ENCODE measurements at regions not wholly inside any gene's neighbourhood (a gene's known extent, or its start where the extent isn't known, plus 50 kb on each side); places are given as distances from the start of the nearest gene placed in this dataset.

DNA sequence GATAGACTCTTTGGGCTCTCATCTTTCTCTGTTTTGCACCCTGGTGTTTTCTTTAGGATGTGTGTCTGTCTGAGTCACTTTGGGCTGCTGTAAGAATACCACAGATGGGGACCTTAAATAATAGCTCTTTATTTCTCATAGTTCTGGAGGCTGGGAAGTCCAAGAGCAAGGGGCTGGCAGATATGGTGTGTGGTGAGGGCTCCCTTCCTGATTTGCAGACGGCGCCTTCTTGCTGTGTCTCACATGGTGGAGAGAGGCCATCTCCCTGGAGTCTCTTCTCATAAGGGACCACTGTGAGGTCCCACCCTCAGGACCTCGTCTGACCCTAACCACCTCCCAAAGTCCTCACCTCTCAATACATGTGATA, 93.7 kb upstream of the ADRA2C start:
- no peaks in the 10 kb centered on the region for H3K27me3 ChIP-seq (ENCODE audit: control insufficient read depth, insufficient read depth, low read length)
- FAIRE-seq: no peak

DNA sequence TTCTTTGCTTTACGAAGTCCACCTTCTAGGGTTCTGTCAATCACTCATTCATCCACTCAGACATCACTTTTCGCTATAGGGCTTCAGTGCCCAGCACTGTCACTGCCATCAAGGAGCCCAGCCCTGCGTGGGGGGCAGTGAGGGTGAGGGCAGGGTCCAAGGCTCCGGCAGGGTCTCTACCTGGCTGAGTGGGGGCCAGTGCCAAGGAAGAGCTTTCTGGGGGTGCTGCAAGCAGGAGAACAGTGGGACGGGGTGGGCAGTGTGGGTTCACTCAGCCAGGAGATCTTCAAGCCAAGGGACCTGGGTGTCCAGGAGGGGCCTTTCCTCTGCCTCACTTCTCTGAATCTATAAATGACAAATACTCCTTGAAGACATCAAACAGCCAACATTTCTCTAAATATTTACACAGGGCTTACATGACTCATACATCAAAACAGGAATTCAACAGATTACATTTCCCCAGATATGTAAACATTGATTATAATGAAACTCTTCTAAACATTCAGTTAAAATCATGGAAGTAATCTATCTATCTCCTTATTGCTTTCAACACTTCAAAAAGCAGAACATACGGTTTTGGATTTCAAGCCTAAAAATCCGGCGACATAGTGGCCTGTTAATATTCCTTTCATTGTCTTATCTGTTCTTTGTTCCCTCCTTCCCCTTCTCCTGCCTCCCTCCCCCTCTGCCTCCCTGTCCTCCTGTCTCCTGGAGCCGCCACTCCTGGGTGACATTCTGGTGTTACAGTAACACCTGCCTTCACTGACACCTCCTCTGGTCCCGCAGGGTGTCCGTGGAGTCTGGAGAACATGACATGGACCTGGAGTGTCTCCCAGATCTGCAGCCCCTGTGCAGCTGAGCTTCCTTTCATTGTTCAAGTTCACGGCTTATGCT, 94.4 kb upstream of the ADRA2C start:
- no peaks in the 10 kb centered on the region for H3K36me3 ChIP-seq (ENCODE audit: control insufficient read depth, insufficient read depth, low read length)
- DNase-seq (ENCODE audit: low read depth): peak; percentile 15
- TF ChIP-seq, protein P1, sequence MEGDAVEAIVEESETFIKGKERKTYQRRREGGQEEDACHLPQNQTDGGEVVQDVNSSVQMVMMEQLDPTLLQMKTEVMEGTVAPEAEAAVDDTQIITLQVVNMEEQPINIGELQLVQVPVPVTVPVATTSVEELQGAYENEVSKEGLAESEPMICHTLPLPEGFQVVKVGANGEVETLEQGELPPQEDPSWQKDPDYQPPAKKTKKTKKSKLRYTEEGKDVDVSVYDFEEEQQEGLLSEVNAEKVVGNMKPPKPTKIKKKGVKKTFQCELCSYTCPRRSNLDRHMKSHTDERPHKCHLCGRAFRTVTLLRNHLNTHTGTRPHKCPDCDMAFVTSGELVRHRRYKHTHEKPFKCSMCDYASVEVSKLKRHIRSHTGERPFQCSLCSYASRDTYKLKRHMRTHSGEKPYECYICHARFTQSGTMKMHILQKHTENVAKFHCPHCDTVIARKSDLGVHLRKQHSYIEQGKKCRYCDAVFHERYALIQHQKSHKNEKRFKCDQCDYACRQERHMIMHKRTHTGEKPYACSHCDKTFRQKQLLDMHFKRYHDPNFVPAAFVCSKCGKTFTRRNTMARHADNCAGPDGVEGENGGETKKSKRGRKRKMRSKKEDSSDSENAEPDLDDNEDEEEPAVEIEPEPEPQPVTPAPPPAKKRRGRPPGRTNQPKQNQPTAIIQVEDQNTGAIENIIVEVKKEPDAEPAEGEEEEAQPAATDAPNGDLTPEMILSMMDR (IDR thresholded peaks at IDR 0.05; ENCODE audit: insufficient read depth, low read length, severe bottlenecking): no peak
- FAIRE-seq: no peak
- H3K4me3 ChIP-seq (ENCODE audit: low read depth, low read length): no peak overlapping the region
- no peaks in the 10 kb centered on the region for H3K27me3 ChIP-seq (ENCODE audit: control insufficient read depth, insufficient read depth, low read length)

More for the DNA sequence above, 93.7 kb upstream of the ADRA2C start:
- H3K36me3 ChIP-seq (ENCODE audit: control insufficient read depth, insufficient read depth, low read length): no peaks in the 10 kb centered on the region
- no peak for DNase-seq (ENCODE audit: low read depth)
- H3K4me3 ChIP-seq (ENCODE audit: low read depth, low read length): no peak overlapping the region
- TF ChIP-seq, protein P1 (IDR thresholded peaks at IDR 0.05; ENCODE audit: insufficient read depth, low read length, severe bottlenecking): no peak

DNA sequence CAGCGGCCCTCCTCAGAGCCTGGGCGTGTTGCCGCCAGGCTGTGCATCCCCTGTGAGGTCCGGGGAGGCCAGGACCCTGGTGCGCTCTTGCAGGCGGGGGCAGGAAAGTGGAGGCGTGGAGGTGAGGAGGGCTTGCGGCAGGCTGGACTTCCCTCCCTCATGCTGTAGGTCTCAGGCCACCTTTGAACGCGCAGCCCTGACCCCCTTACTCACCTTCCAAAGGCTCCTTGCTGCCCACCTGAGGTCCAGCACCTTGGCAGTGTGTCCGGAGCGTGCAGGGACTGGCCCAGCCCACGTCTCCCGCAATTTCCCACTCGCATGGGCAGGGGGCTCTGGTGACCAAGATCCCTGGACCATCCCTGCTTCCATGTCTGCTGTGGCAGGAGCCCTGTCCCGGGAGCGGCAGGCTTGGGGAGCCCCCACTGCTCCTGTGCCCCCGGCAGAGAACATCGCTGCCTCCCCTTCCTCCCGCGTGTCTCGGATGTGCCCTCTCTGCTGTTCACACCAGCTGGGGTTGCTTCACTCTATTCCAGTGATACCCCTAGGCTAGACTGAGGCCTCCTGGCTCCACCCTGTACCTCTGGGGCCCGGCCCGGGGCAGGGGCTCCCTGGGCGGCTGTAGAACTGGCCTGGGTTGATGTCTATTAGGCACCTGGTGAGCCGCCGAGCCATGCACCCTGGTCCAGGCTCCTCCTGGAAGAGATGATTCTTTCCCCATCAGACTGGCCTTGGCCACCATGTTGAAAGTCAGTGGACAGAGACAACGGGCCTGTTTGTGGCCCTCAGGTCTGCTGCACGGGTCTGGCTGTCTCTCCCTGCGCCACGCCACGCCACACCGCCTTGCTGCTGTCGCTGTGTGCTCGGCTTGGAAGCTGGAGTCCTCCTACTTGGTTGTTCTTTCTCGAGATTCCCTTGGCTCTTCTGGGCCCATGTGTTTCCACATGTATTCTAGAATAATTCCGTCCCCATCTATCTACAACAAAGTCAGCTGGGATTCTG, 95.4 kb upstream of the ADRA2C start:
- DNase-seq (ENCODE audit: low read depth): no peak
- H3K36me3 ChIP-seq (ENCODE audit: control insufficient read depth, insufficient read depth, low read length): no peaks in the 10 kb centered on the region
- TF ChIP-seq, protein P1 (IDR thresholded peaks at IDR 0.05; ENCODE audit: insufficient read depth, low read length, severe bottlenecking): no peak
- H3K27me3 ChIP-seq (ENCODE audit: control insufficient read depth, insufficient read depth, low read length): no peaks in the 10 kb centered on the region
- no peak for FAIRE-seq
- H3K4me3 ChIP-seq (ENCODE audit: low read depth, low read length): no peak overlapping the region

- Histone ChIP-seq H3K36me3 (ENCODE audit: control insufficient read depth, insufficient read depth, low read length) (no peaks in the 10 kb centered on the region), H3K27me3 (ENCODE audit: control insufficient read depth, insufficient read depth, low read length) (no peaks in the 10 kb centered on the region), H3K4me3 (ENCODE audit: low read depth, low read length) (no peak overlapping the region)
- FAIRE-seq (no peak), DNase-seq (ENCODE audit: low read depth) (no peak)
- TF ChIP-seq, protein P1 (IDR thresholded peaks at IDR 0.05; ENCODE audit: insufficient read depth, low read length, severe bottlenecking): no peak
Observed at GRCh38 chr4:3669553-3669949, 96.6 kb upstream of the ADRA2C start.

- DNase-seq (ENCODE audit: low read depth) (no peak), FAIRE-seq (no peak)
- H3K4me3 ChIP-seq (ENCODE audit: low read depth, low read length): no peak overlapping the region
- TF ChIP-seq, protein P1 (IDR thresholded peaks at IDR 0.05; ENCODE audit: insufficient read depth, low read length, severe bottlenecking): no peak
- no peaks in the 10 kb centered on the region for H3K36me3 ChIP-seq (ENCODE audit: control insufficient read depth, insufficient read depth, low read length)
- H3K27me3 ChIP-seq (ENCODE audit: control insufficient read depth, insufficient read depth, low read length): no peaks in the 10 kb centered on the region
Observed at GRCh38 chr4:3668825-3669552, 97.2 kb upstream of the ADRA2C start.

All from bronchial epithelial cell (primary cell).